ENCODE measurements at regions not wholly inside any gene's neighbourhood (a gene's known extent, or its start where the extent isn't known, plus 50 kb on each side); places are given as distances from the start of the nearest gene placed in this dataset.

GRCh38 chr12:125470838-125471783 lies 405.9 kb downstream of the AACS start:
- in situ Hi-C loops (cut with MboI; ENCODE audit: low sequenced_read_pairs), result no loop called here

- in situ Hi-C loops (cut with MboI; ENCODE audit: low sequenced_read_pairs), result no loop called here
These were observed 408.3 kb downstream of the AACS start for GRCh38 chr12:125473501-125473900.

DNA sequence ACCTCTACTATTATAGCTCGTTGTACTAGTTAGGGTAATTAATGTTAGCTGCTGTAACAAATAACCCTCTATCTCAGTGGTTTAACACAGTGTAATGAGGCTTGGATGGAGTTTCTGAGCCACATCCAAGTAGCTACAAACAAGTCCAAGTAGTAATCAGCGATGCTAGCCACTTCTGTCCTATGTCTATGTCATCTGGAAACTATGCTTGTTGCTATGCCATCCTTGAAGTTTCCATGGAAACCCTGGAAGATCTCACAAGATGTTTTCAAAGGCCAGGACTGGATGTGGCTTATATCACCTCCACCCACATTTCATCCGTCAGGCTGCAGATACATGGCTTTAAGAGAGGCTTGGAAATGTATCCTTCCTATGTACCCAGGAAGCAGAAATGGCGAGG lies 422.1 kb downstream of the AACS start:
- in situ Hi-C loops (cut with MboI; ENCODE audit: low sequenced_read_pairs), result no loop called here

- in situ Hi-C loops (cut with MboI; ENCODE audit: low sequenced_read_pairs), result no loop called here
These were observed 426.3 kb downstream of the AACS start for GRCh38 chr12:125491553-125491952.

- in situ Hi-C loops (cut with MboI; ENCODE audit: low sequenced_read_pairs), result no loop called here
These were observed 427.4 kb downstream of the AACS start for GRCh38 chr12:125492354-125493270.

GRCh38 chr12:125493704-125494308 lies 428.6 kb downstream of the AACS start:
- in situ Hi-C loops (cut with MboI; ENCODE audit: low sequenced_read_pairs), result no loop called here

GRCh38 chr12:125503128-125503527 lies 437.9 kb downstream of the AACS start:
- in situ Hi-C loops (cut with MboI; ENCODE audit: low sequenced_read_pairs), result no loop called here

- in situ Hi-C loops (cut with MboI; ENCODE audit: low sequenced_read_pairs), result no loop called here
These were observed 444.0 kb downstream of the AACS start for GRCh38 chr12:125509195-125509594.

DNA sequence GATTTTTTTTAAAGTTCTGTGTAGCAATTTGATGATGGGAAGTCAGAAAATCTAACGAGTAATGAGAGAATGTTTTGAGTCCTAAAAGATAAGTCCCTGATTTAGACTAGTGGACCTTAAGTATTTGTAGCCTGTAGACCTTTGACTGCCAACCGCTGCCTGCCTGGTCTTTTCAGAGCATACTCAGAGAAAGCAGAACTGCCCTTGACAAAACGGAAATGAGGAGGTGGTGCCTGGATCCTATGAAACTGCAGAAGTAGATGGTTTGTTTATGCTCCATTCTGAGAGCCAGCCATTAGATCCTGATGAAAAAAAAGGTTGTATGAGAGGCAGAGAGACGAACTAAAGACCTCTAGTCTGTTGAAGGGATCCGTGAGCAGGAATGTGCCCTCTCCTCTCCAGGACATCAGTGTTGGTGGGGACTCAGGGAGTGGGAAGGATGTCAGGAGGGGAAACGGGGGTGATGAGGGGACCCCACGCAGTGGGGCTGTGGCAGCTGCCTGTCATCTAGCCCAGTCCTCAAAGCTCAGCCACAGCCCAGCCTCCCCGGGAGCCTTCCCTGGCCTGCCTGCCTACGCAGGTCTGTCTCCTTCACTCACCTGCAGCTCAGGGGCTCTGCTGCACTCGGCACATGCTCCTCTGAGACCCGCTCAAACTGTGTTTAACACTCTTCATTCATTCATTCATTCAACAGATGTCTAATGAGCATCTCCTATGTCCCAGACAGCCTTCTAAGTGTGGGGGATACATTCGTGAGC lies 447.5 kb downstream of the AACS start:
- in situ Hi-C loops (cut with MboI; ENCODE audit: low sequenced_read_pairs), result no loop called here

DNA sequence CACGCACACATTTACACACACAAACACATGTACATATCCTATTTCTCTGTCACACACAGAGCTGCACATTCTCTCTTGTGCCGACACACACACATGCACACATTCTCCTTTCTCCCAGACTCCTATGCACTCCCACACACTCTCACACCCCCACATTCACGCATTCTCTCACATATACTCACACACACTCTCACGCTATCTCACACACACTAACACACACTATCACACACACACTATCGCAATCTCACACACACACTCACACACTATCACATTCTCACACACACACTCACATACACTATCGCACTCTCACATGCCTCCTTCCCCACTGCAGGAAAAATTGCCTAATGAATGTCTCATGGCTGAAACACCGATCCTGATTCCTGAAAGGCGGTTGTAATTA lies 450.7 kb downstream of the AACS start:
- in situ Hi-C loops (cut with MboI; ENCODE audit: low sequenced_read_pairs), result no loop called here

DNA sequence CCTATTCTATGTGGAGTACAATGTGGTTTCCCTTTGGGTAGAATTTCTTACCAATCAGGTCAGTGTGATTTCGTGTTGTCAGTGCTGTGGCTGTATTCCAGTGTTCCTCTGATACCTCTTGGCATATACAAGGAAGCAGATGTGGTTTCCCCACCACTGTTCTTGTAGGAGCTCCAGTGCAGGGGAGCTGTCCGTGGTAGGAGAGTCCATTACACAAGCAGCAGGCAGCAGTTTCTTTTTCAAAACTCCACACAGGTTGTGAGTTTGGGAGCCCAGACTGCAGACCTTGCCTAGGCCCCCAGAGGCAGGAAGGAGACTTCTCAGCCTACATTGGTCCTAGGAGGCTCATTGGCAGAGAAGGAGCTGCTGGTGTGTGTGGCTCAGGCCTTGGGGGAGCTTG lies 452.8 kb downstream of the AACS start:
- in situ Hi-C loops (cut with MboI; ENCODE audit: low sequenced_read_pairs), result no loop called here

DNA sequence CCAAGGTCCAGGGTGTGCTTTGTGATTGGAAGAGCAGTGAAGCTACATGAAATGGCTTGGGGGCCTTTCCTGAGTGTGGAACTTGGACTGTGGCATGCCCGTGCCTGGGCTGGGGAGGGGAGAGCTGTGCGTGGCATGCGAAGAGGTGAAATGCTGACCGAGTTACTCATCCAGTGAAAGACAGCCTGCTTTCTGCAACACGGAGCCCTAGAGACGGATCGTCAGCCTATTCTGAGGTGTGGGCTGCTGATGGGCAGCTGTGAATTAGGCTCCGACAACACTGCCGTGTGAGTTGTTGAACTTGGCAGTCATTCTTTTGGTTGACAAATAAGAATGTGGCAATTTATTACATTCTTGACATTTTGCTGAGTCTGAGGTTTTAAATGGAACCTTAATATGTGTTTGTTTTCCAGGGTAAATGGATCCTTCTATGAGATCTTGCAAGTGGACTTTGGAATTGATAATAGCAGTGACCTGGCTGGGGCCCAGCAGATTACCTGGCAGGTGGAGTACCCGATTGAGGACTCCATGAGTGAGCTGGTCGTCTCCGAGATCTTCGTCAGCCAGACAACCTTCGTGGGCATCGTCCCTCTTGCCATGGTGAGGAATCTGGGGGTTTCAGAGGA lies 453.9 kb downstream of the AACS start:
- in situ Hi-C loops (cut with MboI; ENCODE audit: low sequenced_read_pairs), result no loop called here

- in situ Hi-C loops (cut with MboI; ENCODE audit: low sequenced_read_pairs), result no loop called here
These were observed 460.6 kb downstream of the AACS start for GRCh38 chr12:125525879-125526278.

DNA sequence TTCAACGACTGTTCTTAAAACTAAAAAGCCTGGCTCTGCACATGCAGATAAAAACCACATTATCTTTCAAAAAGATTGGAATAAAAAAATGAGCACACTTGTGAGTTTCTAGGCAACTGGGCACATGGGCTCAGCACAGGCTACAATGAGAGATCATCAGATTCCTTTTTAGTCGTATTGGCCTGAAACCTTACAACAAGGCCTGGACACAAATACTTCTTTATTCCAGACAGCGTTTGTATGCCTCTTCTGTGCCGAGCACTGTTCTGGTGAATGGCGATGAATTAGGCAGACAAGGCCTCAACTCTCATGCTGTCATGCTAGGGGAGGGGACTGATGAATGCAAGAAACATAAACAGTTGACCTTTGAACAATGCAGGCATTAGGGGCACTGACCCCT lies 463.0 kb downstream of the AACS start:
- in situ Hi-C loops (cut with MboI; ENCODE audit: low sequenced_read_pairs), result no loop called here

GRCh38 chr12:125530201-125530600 lies 465.0 kb downstream of the AACS start:
- in situ Hi-C loops (cut with MboI; ENCODE audit: low sequenced_read_pairs), result no loop called here

- in situ Hi-C loops (cut with MboI; ENCODE audit: low sequenced_read_pairs), result no loop called here
These were observed 465.6 kb downstream of the AACS start for GRCh38 chr12:125530876-125531275.

DNA sequence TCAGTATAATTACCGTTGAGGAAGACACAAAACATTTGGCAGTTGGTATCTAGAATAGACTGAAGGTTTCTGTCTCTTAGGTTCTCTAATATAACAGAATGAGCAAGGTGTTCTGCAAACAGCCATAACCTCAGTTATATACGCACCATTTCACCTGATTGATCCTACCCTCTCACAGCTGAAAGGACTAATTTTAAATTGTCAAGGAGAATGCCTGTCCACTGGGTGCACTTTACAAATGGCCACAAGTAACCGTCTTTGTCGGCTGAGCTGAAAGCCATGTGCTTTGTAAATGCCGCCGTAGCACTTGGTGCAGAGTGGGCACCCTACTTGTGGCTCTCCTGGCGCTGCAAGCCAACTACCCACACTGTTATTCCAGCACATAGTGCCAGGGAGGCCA lies 466.3 kb downstream of the AACS start:
- in situ Hi-C loops (cut with MboI; ENCODE audit: low sequenced_read_pairs), result no loop called here

- in situ Hi-C loops (cut with MboI; ENCODE audit: low sequenced_read_pairs), result no loop called here
These were observed 468.3 kb downstream of the AACS start for GRCh38 chr12:125533434-125534029.

- in situ Hi-C loops (cut with MboI; ENCODE audit: low sequenced_read_pairs), result no loop called here
These were observed 473.4 kb downstream of the AACS start for GRCh38 chr12:125538401-125539199.

All from HL-60/S4 (cell line).